Caco-2 (cell line): ENCODE measurements at regions not wholly inside any gene's neighbourhood (a gene's known extent, or its start where the extent isn't known, plus 50 kb on each side); places are given as distances from the start of the nearest gene placed in this dataset.

ENCODE experiments used
- BruUV-seq: library from RNA; stranded (reverse); fragments of 400-500 nt; replicated peaks from 2 replicates; lab custom pipeline; 2021; lab: Mats Ljungman, UMichigan
- CTCF ChIA-PET: fragments of 300-600 bp; sonication (Branson Sonifier 250); formaldehyde crosslinking; loops from one replicate; lab custom pipeline; 2022; ENCODE audit warnings: antibody characterized with exemption; lab: Charles Lee
- POLR2A ChIA-PET: fragments of 300-600 bp; sonication (Branson Sonifier 250); formaldehyde crosslinking; loops from one replicate; lab custom pipeline; 2022; ENCODE audit warnings: antibody characterized with exemption; lab: Charles Lee
- DNase-seq, 2 experiments: peaks; one replicate each; pipeline versions ENCODE4 v3.0.0 to v3.0.0-alpha.2; 2020 to 2022
- H3K27me3 ChIP-seq: replicated peaks from 2 replicates; pipeline ENCODE4 v1.6.0; 2011; ENCODE audit warnings: low read length; ENCODE audit not compliant: control insufficient read depth, insufficient read depth
- H3K36me3 ChIP-seq: 2 replicates; pipeline ENCODE4 v1.5.1; 2011; ENCODE audit warnings: low read length; ENCODE audit not compliant: control insufficient read depth, insufficient read depth
- H3K4me1 ChIP-seq: fragments of 250-450 bp; sonication (Bioruptor Pico); 2 replicates; pipeline ENCODE4 v1.5.1; 2020; ENCODE audit warnings: mild to moderate bottlenecking
- H3K4me3 ChIP-seq: 2 replicates; pipeline ENCODE4 v1.5.1; 2011; ENCODE audit warnings: low read depth, mild to moderate bottlenecking, control low read depth, low read length
- H3K9me3 ChIP-seq: fragments of 250-450 bp; sonication (Bioruptor Pico); 2 replicates; pipeline ENCODE4 v1.5.1; 2020; ENCODE audit warnings: mild to moderate bottlenecking, moderate library complexity
- H3K27ac Mint-ChIP-seq: one replicate; pipeline ENCODE4 v1.8.0; 2022; ENCODE audit warnings: mixed read lengths; ENCODE audit not compliant: unreplicated experiment
- H3K27me3 Mint-ChIP-seq: one replicate; pipeline ENCODE4 v1.8.0; 2022; ENCODE audit warnings: mixed read lengths; ENCODE audit not compliant: insufficient read depth, unreplicated experiment
- H3K36me3 Mint-ChIP-seq: one replicate; pipeline ENCODE4 v1.8.0; 2022; ENCODE audit warnings: mild to moderate bottlenecking, mixed read lengths; ENCODE audit not compliant: insufficient read depth, unreplicated experiment
- H3K4me1 Mint-ChIP-seq: one replicate; pipeline ENCODE4 v1.8.0; 2022; ENCODE audit warnings: low read depth, mixed read lengths; ENCODE audit not compliant: unreplicated experiment
- H3K4me3 Mint-ChIP-seq: one replicate; pipeline ENCODE4 v1.8.0; 2022; ENCODE audit warnings: mild to moderate bottlenecking, moderate library complexity, mixed read lengths; ENCODE audit not compliant: unreplicated experiment
- H3K9me3 Mint-ChIP-seq: one replicate; pipeline ENCODE4 v1.8.0; 2022; ENCODE audit warnings: mixed read lengths; ENCODE audit not compliant: unreplicated experiment
- intact Hi-C: fragments of 100-400 bp; cut with micrococcal nuclease; formaldehyde crosslinking; loops from one replicate; pipeline ENCODE4 v1.10.0; 2022; ENCODE audit not compliant: unreplicated experiment
- TF ChIP-seq, protein P1 (sequence below), 2 experiments: fragments of 200-600 bp in 1 of 2; IDR thresholded peaks; 1 replicate in 1 of 2; 2 replicates in 1 of 2; pipeline versions ENCODE4 v1.5.1 to v1.8.0; 2011 to 2022; ENCODE audit warnings: antibody characterized with exemption in 1 of 2, control low read depth in 1 of 2, inconsistent platforms in 1 of 2, low read depth in 1 of 2, low read length in 1 of 2, mild to moderate bottlenecking in 1 of 2, moderate library complexity in 1 of 2; ENCODE audit not compliant: insufficient read depth in 1 of 2, severe bottlenecking in 1 of 2, unreplicated experiment in 1 of 2

- no peaks in the 10 kb centered on the region for H3K4me1 Mint-ChIP-seq
Measured at GRCh38 chr7:46744957-46745706, 824.1 kb upstream of the IGFBP3 start.

DNA sequence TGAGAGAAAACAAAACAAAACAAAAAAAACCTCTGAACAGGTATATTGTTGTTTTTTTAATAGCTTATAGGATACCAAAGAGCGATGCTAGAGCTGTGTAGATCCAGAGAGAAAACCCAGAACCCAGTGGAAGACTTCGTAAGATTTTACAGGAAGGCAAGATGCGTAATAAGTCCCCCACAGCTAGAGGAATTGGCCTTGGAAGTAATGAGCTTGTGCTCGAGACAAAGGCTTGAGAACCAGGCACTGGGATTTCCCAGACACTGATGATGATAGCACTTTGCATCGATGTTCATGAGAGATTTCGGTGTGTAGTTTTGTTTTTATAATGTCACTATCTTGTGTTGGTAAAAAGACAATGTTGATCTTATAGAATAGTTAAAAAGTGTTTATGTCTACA is 821.5 kb upstream of the IGFBP3 start:
- BruUV-seq = no TSS peak
- Mint-ChIP-seq H3K4me1 (no peaks in the 10 kb centered on the region), H3K9me3 (no peaks in the 10 kb centered on the region), H3K4me3 (no peak overlapping the region), H3K36me3 (no peaks in the 10 kb centered on the region), H3K27ac (no peak overlapping the region), H3K27me3 (peaks cover 10% of the 10 kb centered on the region)
- Histone ChIP-seq H3K4me1 (no peaks in the 10 kb centered on the region), H3K27me3 (no peaks in the 10 kb centered on the region; the same call in none of the 2 replicates), H3K36me3 (no peaks in the 10 kb centered on the region), H3K9me3 (no peaks in the 10 kb centered on the region), H3K4me3 (no peak overlapping the region)
- TF ChIP-seq, protein P1, sequence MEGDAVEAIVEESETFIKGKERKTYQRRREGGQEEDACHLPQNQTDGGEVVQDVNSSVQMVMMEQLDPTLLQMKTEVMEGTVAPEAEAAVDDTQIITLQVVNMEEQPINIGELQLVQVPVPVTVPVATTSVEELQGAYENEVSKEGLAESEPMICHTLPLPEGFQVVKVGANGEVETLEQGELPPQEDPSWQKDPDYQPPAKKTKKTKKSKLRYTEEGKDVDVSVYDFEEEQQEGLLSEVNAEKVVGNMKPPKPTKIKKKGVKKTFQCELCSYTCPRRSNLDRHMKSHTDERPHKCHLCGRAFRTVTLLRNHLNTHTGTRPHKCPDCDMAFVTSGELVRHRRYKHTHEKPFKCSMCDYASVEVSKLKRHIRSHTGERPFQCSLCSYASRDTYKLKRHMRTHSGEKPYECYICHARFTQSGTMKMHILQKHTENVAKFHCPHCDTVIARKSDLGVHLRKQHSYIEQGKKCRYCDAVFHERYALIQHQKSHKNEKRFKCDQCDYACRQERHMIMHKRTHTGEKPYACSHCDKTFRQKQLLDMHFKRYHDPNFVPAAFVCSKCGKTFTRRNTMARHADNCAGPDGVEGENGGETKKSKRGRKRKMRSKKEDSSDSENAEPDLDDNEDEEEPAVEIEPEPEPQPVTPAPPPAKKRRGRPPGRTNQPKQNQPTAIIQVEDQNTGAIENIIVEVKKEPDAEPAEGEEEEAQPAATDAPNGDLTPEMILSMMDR (IDR thresholded peaks at IDR 0.05; ENCODE audit: insufficient read depth in 1 of 2, low read depth in 1 of 2, low read length in 1 of 2, severe bottlenecking in 1 of 2, unreplicated experiment in 1 of 2) = no peak
- intact Hi-C loops = no loop called here
- DNase-seq = no peak
- ChIA-PET CTCF (no interaction called here), POLR2A (no interaction called here)

More at GRCh38 chr7:46744957-46745706, 824.1 kb upstream of the IGFBP3 start:
- Mint-ChIP-seq H3K4me3 (no peak overlapping the region), H3K27me3 (peaks cover 10% of the 10 kb centered on the region), H3K9me3 (no peaks in the 10 kb centered on the region), H3K27ac (no peak overlapping the region), H3K36me3 (no peaks in the 10 kb centered on the region)
- no peak for DNase-seq
- H3K4me1 ChIP-seq = no peaks in the 10 kb centered on the region
- TF ChIP-seq, protein P1 (IDR thresholded peaks at IDR 0.05; ENCODE audit: insufficient read depth in 1 of 2, low read depth in 1 of 2, low read length in 1 of 2, severe bottlenecking in 1 of 2, unreplicated experiment in 1 of 2) = no peak
- intact Hi-C loops = no loop called here
- CTCF ChIA-PET = no interaction called here
- H3K4me3 ChIP-seq = no peak overlapping the region
- POLR2A ChIA-PET = no interaction called here
- H3K36me3 ChIP-seq = no peaks in the 10 kb centered on the region
- H3K9me3 ChIP-seq = no peaks in the 10 kb centered on the region
- BruUV-seq = no TSS peak
- H3K27me3 ChIP-seq = no peaks in the 10 kb centered on the region; the same call in none of the 2 replicates

DNA sequence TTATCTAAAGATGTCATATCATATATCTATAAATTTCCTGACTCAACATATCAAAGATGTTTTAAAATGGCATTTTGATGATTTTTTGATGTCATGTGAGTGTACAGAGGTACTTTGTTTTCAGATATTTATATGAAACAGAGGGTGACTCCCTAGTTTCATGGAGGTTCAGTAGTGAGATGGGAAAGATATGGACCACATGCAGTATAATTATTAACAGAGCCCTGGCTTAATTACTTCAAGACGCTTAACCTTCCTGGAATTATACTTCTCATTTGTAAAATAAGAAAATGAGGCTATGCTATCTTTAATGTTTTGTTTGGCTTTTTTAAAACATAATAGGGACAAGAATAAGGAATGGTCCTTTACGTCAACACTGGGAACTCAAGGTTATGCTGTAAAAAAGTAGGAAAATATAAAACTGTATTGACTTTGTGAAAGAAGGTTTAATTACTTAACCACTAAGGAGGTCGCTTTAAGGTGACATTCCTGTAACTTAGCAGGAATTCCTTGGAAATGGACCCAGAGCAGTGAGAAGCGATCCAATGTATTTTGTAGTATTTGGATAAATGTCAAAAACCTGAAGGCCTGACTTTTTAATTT is 821.0 kb upstream of the IGFBP3 start:
- Mint-ChIP-seq H3K4me3 (no peak overlapping the region), H3K27ac (no peak overlapping the region), H3K9me3 (no peaks in the 10 kb centered on the region), H3K4me1 (no peaks in the 10 kb centered on the region), H3K36me3 (no peaks in the 10 kb centered on the region), H3K27me3 (peaks cover 10% of the 10 kb centered on the region)
- TF ChIP-seq, protein P1 (IDR thresholded peaks at IDR 0.05; ENCODE audit: insufficient read depth in 1 of 2, low read depth in 1 of 2, low read length in 1 of 2, severe bottlenecking in 1 of 2, unreplicated experiment in 1 of 2) = no peak
- no peaks in the 10 kb centered on the region for H3K4me1 ChIP-seq
- intact Hi-C loops = no loop called here
- no peaks in the 10 kb centered on the region for H3K9me3 ChIP-seq
- ChIA-PET POLR2A (no interaction called here), CTCF (no interaction called here)
- no TSS peak for BruUV-seq
- H3K4me3 ChIP-seq = no peak overlapping the region
- no peak for DNase-seq
- H3K27me3 ChIP-seq = no peaks in the 10 kb centered on the region; the same call in 1 of the 2 replicates
- no peaks in the 10 kb centered on the region for H3K36me3 ChIP-seq
